ENCODE measurements at regions not wholly inside any gene's neighbourhood (a gene's known extent, or its start where the extent isn't known, plus 50 kb on each side); places are given as distances from the start of the nearest gene placed in this dataset.

DNA sequence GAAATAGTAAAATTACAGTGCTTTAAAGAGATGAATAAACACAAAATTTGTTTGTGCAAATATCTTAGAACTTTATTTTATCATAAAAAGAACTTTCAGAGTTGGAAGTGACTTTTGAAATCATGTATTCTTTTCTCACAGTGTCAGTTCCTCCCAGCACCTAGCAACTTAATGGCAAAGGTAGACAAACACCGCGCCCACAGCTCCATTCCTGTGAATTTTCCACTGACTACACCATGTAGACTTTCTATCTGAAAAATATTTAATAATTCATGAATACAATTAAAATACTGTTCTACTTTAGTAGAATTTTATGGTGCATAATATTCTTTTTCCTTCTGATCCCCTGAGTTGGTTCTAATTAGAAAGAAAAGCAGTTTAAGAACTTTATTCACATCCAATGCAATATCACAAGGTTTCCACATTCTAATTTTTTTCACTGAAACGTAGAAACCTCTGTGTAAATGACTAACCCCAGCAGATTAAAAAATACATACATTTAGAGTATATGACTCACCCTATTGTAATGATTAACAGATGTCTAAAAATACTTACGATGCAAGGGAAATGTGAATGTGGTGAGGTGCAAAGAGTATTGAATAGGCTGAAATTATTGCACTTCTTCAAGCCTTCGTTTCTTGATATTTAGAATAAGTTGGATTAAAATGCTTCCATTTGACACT lies 218.2 kb upstream of the CCDC179 start:
- Histone ChIP-seq H3K27me3 (ENCODE audit: control insufficient read depth in 3 of 3, insufficient read depth in 3 of 3, low read length in 2 of 3) (no peaks in the 10 kb centered on the region), H3K4me1 (ENCODE audit: control insufficient read depth in 5 of 5, insufficient read depth in 5 of 5, low read length in 5 of 5) (peaks cover 0 to 6% (median 0%) of the 10 kb centered on the region in 5 donors), H3K27ac (ENCODE audit: low read depth in 1 of 2, low read length in 1 of 2) (no peak overlapping the region), H3K9me3 (ENCODE audit: control insufficient read depth in 4 of 4, insufficient read depth in 3 of 4, low read length in 3 of 4) (no peaks in the 10 kb centered on the region), H3K36me3 (ENCODE audit: control insufficient read depth in 4 of 4, insufficient read depth in 4 of 4, low read length in 4 of 4) (no peaks in the 10 kb centered on the region), H3K9ac (ENCODE audit: insufficient read depth in 1 of 2, low read length in 2 of 2) (no peak overlapping the region), H3K4me3 (no peak overlapping the region)
- TF ChIP-seq, protein P1, sequence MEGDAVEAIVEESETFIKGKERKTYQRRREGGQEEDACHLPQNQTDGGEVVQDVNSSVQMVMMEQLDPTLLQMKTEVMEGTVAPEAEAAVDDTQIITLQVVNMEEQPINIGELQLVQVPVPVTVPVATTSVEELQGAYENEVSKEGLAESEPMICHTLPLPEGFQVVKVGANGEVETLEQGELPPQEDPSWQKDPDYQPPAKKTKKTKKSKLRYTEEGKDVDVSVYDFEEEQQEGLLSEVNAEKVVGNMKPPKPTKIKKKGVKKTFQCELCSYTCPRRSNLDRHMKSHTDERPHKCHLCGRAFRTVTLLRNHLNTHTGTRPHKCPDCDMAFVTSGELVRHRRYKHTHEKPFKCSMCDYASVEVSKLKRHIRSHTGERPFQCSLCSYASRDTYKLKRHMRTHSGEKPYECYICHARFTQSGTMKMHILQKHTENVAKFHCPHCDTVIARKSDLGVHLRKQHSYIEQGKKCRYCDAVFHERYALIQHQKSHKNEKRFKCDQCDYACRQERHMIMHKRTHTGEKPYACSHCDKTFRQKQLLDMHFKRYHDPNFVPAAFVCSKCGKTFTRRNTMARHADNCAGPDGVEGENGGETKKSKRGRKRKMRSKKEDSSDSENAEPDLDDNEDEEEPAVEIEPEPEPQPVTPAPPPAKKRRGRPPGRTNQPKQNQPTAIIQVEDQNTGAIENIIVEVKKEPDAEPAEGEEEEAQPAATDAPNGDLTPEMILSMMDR (IDR thresholded peaks at IDR 0.05; ENCODE audit: control extremely low read depth, extremely low read depth) = no peak
- ATAC-seq (ENCODE audit: insufficient read depth, low FRiP score) (no peak), DNase-seq (no peak)
- WGBS, 2 donors = 73 to 84% methylated on average over 5 of the region's 5 CpGs

DNA sequence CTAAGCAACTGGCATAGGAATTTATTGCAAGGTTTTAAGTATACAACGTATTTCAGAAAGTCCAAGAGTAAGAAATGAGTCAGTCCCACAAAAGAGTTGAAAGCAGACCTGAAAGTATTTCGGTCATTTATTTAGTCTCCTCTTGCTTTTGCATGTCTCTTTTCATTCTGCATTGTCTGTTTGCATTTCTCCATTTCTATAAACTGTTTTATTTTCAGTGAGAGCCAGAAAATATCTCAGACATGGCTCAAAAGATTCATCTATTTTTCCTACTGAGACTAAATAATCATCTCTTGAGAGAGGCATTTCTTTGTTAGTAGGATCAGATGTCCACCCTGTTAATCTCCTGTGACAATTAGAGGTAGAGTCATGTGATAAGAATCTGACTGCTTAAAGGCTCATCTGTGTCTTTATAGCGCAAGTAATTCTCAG lies 219.1 kb upstream of the CCDC179 start:
- Histone ChIP-seq H3K36me3 (ENCODE audit: control insufficient read depth in 4 of 4, insufficient read depth in 4 of 4, low read length in 4 of 4) (no peaks in the 10 kb centered on the region), H3K9me3 (ENCODE audit: control insufficient read depth in 4 of 4, insufficient read depth in 3 of 4, low read length in 3 of 4) (no peaks in the 10 kb centered on the region), H3K4me1 (ENCODE audit: control insufficient read depth in 5 of 5, insufficient read depth in 5 of 5, low read length in 5 of 5) (peaks cover 0 to 6% (median 0%) of the 10 kb centered on the region in 5 donors), H3K4me3 (no peak overlapping the region), H3K27me3 (ENCODE audit: control insufficient read depth in 3 of 3, insufficient read depth in 3 of 3, low read length in 2 of 3) (no peaks in the 10 kb centered on the region), H3K9ac (ENCODE audit: insufficient read depth in 1 of 2, low read length in 2 of 2) (no peak overlapping the region), H3K27ac (ENCODE audit: low read depth in 1 of 2, low read length in 1 of 2) (no peak overlapping the region)
- TF ChIP-seq, protein P1 (IDR thresholded peaks at IDR 0.05; ENCODE audit: control extremely low read depth, extremely low read depth) = no peak
- DNase-seq = no peak
- ATAC-seq (ENCODE audit: insufficient read depth, low FRiP score) = no peak
- WGBS, 2 donors = 49 to 52% methylated on average over 3 of the region's 3 CpGs

DNA sequence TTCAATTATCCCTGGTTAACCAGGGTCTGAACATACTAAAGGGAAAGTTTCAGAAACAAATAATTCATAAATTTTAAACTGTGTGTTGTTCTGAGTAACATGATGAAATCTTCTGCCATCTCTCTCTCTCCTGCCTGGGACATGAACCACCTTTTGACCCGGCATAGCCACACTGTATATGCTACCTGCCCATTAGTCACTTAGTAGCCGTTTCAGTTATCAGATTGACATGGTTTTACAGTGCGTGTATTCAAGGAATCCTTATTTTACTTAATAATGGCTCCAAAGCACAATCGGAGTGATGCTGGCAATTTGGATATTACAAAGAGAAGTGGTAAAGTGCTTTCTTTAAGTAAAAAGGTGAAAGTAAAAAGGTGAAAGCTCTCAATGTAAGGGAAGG lies 227.1 kb upstream of the CCDC179 start:
- Histone ChIP-seq H3K9ac (ENCODE audit: insufficient read depth in 1 of 2, low read length in 2 of 2) (no peak overlapping the region), H3K4me1 (ENCODE audit: control insufficient read depth in 5 of 5, insufficient read depth in 5 of 5, low read length in 5 of 5) (no peaks in the 10 kb centered on the region), H3K27me3 (ENCODE audit: control insufficient read depth in 3 of 3, insufficient read depth in 3 of 3, low read length in 2 of 3) (no peaks in the 10 kb centered on the region), H3K36me3 (ENCODE audit: control insufficient read depth in 4 of 4, insufficient read depth in 4 of 4, low read length in 4 of 4) (no peaks in the 10 kb centered on the region), H3K27ac (ENCODE audit: low read depth in 1 of 2, low read length in 1 of 2) (no peak overlapping the region), H3K4me3 (no peak overlapping the region), H3K9me3 (ENCODE audit: control insufficient read depth in 4 of 4, insufficient read depth in 3 of 4, low read length in 3 of 4) (no peaks in the 10 kb centered on the region)
- DNase-seq (no peak), ATAC-seq (ENCODE audit: insufficient read depth, low FRiP score) (no peak)
- WGBS, 2 donors = 79 to 83% methylated on average over 4 of the region's 4 CpGs
- TF ChIP-seq, protein P1 (IDR thresholded peaks at IDR 0.05; ENCODE audit: control extremely low read depth, extremely low read depth) = no peak

DNA sequence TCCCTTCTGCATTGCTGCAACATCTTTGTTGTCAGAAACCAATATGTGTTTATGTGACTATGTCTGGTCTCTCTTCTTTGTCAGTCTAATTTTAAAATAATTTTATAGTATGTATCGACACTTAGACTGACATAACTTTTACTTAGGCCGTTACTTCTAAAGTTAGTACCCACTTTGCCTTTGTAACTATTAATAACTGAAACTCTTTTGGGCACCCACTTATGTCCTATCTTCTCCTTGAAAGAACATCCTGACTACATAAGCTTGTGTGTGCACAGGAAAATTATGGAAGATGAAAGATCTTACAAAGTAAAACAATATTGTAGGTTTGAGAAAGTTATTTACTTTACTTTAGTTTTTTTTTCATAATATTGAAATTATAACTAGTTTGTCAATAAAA lies 230.4 kb upstream of the CCDC179 start:
- TF ChIP-seq, protein P1 (IDR thresholded peaks at IDR 0.05; ENCODE audit: control extremely low read depth, extremely low read depth) = no peak
- no peaks in the 10 kb centered on the region for H3K4me1 ChIP-seq (ENCODE audit: control insufficient read depth in 5 of 5, insufficient read depth in 5 of 5, low read length in 5 of 5)
- 80 to 94% methylated on average over 2 of the region's 2 CpGs for WGBS, 2 donors

More for the DNA sequence above, 230.4 kb upstream of the CCDC179 start:
- no peak overlapping the region for H3K4me3 ChIP-seq
- ATAC-seq (ENCODE audit: insufficient read depth, low FRiP score) = no peak
- no peaks in the 10 kb centered on the region for H3K27me3 ChIP-seq (ENCODE audit: control insufficient read depth in 3 of 3, insufficient read depth in 3 of 3, low read length in 2 of 3)
- no peak for DNase-seq
- H3K36me3 ChIP-seq (ENCODE audit: control insufficient read depth in 4 of 4, insufficient read depth in 4 of 4, low read length in 4 of 4) = no peaks in the 10 kb centered on the region
- H3K9ac ChIP-seq (ENCODE audit: insufficient read depth in 1 of 2, low read length in 2 of 2) = no peak overlapping the region
- H3K27ac ChIP-seq (ENCODE audit: low read depth in 1 of 2, low read length in 1 of 2) = no peak overlapping the region
- H3K9me3 ChIP-seq (ENCODE audit: control insufficient read depth in 4 of 4, insufficient read depth in 3 of 4, low read length in 3 of 4) = no peaks in the 10 kb centered on the region

Data from lung (tissue), 11 donors.